Adrenal gland (tissue), 9 donors: ENCODE measurements at regions not wholly inside any gene's neighbourhood (a gene's known extent, or its start where the extent isn't known, plus 50 kb on each side); places are given as distances from the start of the nearest gene placed in this dataset.

ENCODE experiments used
- DNase-seq, 7 donors: peaks; one replicate each; pipeline ENCODE4 v3.0.0-alpha.2; 2019 to 2020
- H3K27ac ChIP-seq, 5 donors: fragments of 200-600 bp; sonication (generic) in 4 of 5; 1 replicate in 3 of 5; 2 replicates in 2 of 5; pipeline versions ENCODE4 v1.5.1 to v1.8.0; 2016 to 2020; ENCODE audit warnings: mild to moderate bottlenecking in 1 of 5
- H3K27me3 ChIP-seq: fragments of 200-600 bp; 2 replicates; pipeline ENCODE4 v1.8.0; 2021
- H3K36me3 ChIP-seq, 2 donors: fragments of 200-600 bp; replicated peaks in 1 of 2; 1 replicate in 1 of 2; 2 replicates in 1 of 2; pipeline versions ENCODE4 v1.5.1 to v1.8.0; 2018 to 2022
- H3K4me1 ChIP-seq, 2 donors: fragments of 200-600 bp; replicated peaks in 1 of 2; 1 replicate in 1 of 2; 2 replicates in 1 of 2; pipeline versions ENCODE4 v1.5.1 to v1.8.0; 2018 to 2021
- H3K4me3 ChIP-seq, 4 donors: fragments of 200-600 bp; sonication (generic) in 3 of 4; one replicate each; pipeline ENCODE4 v1.5.1; 2016 to 2018
- H3K9me3 ChIP-seq, 3 donors: fragments of 200-600 bp; sonication (generic) in 1 of 3; replicated peaks in 1 of 3; 1 replicate in 2 of 3; 2 replicates in 1 of 3; pipeline versions ENCODE4 v1.5.1 to v1.8.0; 2016 to 2021
- CTCF ChIP-seq, 6 experiments: fragments of 450-650 bp in 4 of 6; fragments of 200-600 bp in 2 of 6; sonication (generic) in 1 of 6; IDR thresholded peaks; 1 replicate in 5 of 6; 2 replicates in 1 of 6; pipeline versions ENCODE4 v1.5.1 to v1.8.0; 2016 to 2021; ENCODE audit warnings: antibody characterized with exemption in 6 of 6, mild to moderate bottlenecking in 2 of 6, moderate library complexity in 1 of 6
- POLR2A ChIP-seq, 2 donors: fragments of 450-650 bp; IDR thresholded peaks; one replicate each; pipeline ENCODE4 v1.6.1; 2017; ENCODE audit warnings: antibody characterized with exemption in 2 of 2, mild to moderate bottlenecking in 2 of 2, moderate library complexity in 1 of 2
- WGBS, 4 donors: extraction: QIAGEN DNeasy Blood & Tissue Kit in 2 of 4; methylation state at CpG; one replicate each; pipeline versions ENCODE4 v1.1.5 to v1.1.7; 2013 to 2017; 5-methylcytosine and 5-hydroxymethylcytosine counted together
- intact Hi-C, 2 donors: fragments of 100-400 bp; cut with DNase I; formaldehyde crosslinking; loops; one replicate each; pipeline versions ENCODE4 v1.14.1 to v1.15.0; 2022 to 2023
- donor health status: healthy with polysubstance abuse.
- donor health status: Bipolar disorder and iron deficiency.
- donor health status: DM: yes; HTN: yes; CAD: no.
- donor health status: DM: no; HTN: no; CAD: no.
- donor health status: DM: no; HTN: no; CAD: no.

- Histone ChIP-seq H3K9me3 (no peaks in the 10 kb centered on the region), H3K4me3 (no peak overlapping the region), H3K27me3 (no peaks in the 10 kb centered on the region), H3K27ac (no peak overlapping the region), H3K4me1 (no peaks in the 10 kb centered on the region), H3K36me3 (no peaks in the 10 kb centered on the region)
- TF ChIP-seq CTCF (IDR thresholded peaks at IDR 0.05) (no peak), POLR2A (IDR thresholded peaks at IDR 0.05) (no peak)
- 46 to 62% (median 57%) methylated on average over 5 of the region's 5 CpGs for WGBS, 4 donors
- intact Hi-C loops = no loop called here
- no peak for DNase-seq
Measured at GRCh38 chr21:28112511-28112910, 880.2 kb downstream of the LTN1 start.

- Histone ChIP-seq H3K27me3 (no peaks in the 10 kb centered on the region), H3K4me1 (no peaks in the 10 kb centered on the region), H3K9me3 (no peaks in the 10 kb centered on the region), H3K36me3 (no peaks in the 10 kb centered on the region), H3K4me3 (no peak overlapping the region), H3K27ac (no peak overlapping the region)
- DNase-seq = peak; percentile 25 to 81 (median 49)
- intact Hi-C loops = no loop called here
- no peak for TF ChIP-seq POLR2A (IDR thresholded peaks at IDR 0.05)
- TF ChIP-seq CTCF (IDR thresholded peaks at IDR 0.05) = no peak
- 31 to 40% (median 32%) methylated on average over 7 of the region's 7 CpGs for WGBS, 4 donors
Measured at GRCh38 chr21:28111151-28111619, 881.5 kb downstream of the LTN1 start.

GRCh38 chr21:28110716-28111115 is 882.0 kb downstream of the LTN1 start:
- intact Hi-C loops = no loop called here
- Histone ChIP-seq H3K4me1 (no peaks in the 10 kb centered on the region), H3K9me3 (no peaks in the 10 kb centered on the region), H3K36me3 (no peaks in the 10 kb centered on the region), H3K27ac (no peak overlapping the region), H3K27me3 (no peaks in the 10 kb centered on the region), H3K4me3 (no peak overlapping the region)
- 52 to 68% (median 64%) methylated on average over 3 of the region's 3 CpGs for WGBS, 4 donors
- TF ChIP-seq CTCF (IDR thresholded peaks at IDR 0.05) = no peak
- no peak for TF ChIP-seq POLR2A (IDR thresholded peaks at IDR 0.05)
- no peak for DNase-seq

GRCh38 chr21:28110074-28110473 is 882.6 kb downstream of the LTN1 start:
- intact Hi-C loops = no loop called here
- H3K4me1 ChIP-seq = no peaks in the 10 kb centered on the region
- no peaks in the 10 kb centered on the region for H3K27me3 ChIP-seq
- H3K36me3 ChIP-seq = no peaks in the 10 kb centered on the region
- no peak overlapping the region for H3K4me3 ChIP-seq
- H3K27ac ChIP-seq = no peak overlapping the region
- TF ChIP-seq CTCF (IDR thresholded peaks at IDR 0.05) (no peak), POLR2A (IDR thresholded peaks at IDR 0.05) (no peak)
- WGBS, 4 donors = 75 to 92% (median 87%) methylated on average over 1 of the region's 1 CpG
- H3K9me3 ChIP-seq = no peaks in the 10 kb centered on the region
- DNase-seq = no peak
